ENCODE measurements at regions not wholly inside any gene's neighbourhood (a gene's known extent, or its start where the extent isn't known, plus 50 kb on each side); places are given as distances from the start of the nearest gene placed in this dataset.

DNA sequence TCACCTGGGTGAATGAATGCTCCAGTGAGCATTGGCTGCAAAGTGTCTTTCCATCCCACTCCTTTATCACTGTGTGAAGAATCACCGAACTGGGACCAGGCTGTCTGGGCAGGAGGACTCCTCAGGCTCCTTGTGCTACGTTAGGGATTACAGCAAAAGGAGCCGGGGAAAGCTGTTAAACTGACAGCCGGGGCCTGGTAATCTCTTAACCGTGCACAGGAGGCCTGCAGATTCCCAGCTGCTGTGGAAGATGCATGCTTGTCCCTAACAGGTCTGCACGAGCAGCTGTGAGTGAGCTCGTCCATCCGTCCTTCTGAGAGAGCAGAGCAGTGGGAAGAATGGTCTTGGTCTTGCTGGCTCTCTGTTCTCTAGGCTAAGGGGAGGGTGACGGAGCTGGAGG lies 231.5 kb downstream of the AACS start:
- intact Hi-C loops (cut with DNase I; ENCODE audit: low total_unique reads) = no loop called here
- DNase-seq = no peak
- TF ChIP-seq, protein P1, sequence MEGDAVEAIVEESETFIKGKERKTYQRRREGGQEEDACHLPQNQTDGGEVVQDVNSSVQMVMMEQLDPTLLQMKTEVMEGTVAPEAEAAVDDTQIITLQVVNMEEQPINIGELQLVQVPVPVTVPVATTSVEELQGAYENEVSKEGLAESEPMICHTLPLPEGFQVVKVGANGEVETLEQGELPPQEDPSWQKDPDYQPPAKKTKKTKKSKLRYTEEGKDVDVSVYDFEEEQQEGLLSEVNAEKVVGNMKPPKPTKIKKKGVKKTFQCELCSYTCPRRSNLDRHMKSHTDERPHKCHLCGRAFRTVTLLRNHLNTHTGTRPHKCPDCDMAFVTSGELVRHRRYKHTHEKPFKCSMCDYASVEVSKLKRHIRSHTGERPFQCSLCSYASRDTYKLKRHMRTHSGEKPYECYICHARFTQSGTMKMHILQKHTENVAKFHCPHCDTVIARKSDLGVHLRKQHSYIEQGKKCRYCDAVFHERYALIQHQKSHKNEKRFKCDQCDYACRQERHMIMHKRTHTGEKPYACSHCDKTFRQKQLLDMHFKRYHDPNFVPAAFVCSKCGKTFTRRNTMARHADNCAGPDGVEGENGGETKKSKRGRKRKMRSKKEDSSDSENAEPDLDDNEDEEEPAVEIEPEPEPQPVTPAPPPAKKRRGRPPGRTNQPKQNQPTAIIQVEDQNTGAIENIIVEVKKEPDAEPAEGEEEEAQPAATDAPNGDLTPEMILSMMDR (IDR thresholded peaks at IDR 0.05 in 4 of 5, conservative IDR thresholded peaks at IDR 0.05 in 1 of 5) = no peak
- no peak for TF ChIP-seq POLR2A (IDR thresholded peaks at IDR 0.05)
- no peaks in the 10 kb centered on the region for H3K4me1 ChIP-seq
- H3K27me3 ChIP-seq = no peaks in the 10 kb centered on the region
- no peak overlapping the region for H3K27ac ChIP-seq
- ATAC-seq = no peak
- H3K9me3 ChIP-seq = no peaks in the 10 kb centered on the region
- no peaks in the 10 kb centered on the region for H3K36me3 ChIP-seq
- in situ Hi-C loops (cut with MboI; ENCODE audit: low sequenced_read_pairs in 4 of 4) = no loop called here
- no peak overlapping the region for H3K4me3 ChIP-seq

DNA sequence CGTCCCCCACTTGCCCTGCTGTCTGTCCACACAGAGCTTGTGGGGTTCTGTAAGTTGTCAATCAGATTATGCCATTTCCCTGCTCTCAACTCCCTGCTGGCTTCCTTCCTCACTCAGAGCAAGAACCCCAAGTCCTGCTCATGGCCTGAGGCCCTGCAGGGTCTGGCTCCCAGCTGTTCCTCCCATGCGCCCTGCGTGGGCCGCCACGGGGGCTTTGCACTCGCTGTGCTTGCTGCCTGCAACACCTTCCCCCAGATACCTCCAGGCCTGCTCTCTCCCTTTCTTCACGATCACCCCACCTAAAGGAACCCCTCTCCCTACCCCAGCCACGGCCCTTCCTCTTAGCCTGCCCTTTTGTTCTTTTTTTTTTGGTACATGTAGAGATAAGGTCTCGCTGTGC lies 234.6 kb downstream of the AACS start:
- H3K36me3 ChIP-seq = no peaks in the 10 kb centered on the region
- in situ Hi-C loops (cut with MboI; ENCODE audit: low sequenced_read_pairs in 4 of 4) = no loop called here
- ATAC-seq (no peak), DNase-seq (no peak)
- H3K27me3 ChIP-seq = no peaks in the 10 kb centered on the region
- H3K4me3 ChIP-seq = no peak overlapping the region
- H3K9me3 ChIP-seq = no peaks in the 10 kb centered on the region
- H3K27ac ChIP-seq = no peak overlapping the region
- intact Hi-C loops (cut with DNase I; ENCODE audit: low total_unique reads) = no loop called here
- H3K4me1 ChIP-seq = no peaks in the 10 kb centered on the region
- TF ChIP-seq, protein P1 (IDR thresholded peaks at IDR 0.05 in 4 of 5, conservative IDR thresholded peaks at IDR 0.05 in 1 of 5) = no peak
- no peak for TF ChIP-seq POLR2A (IDR thresholded peaks at IDR 0.05)

DNA sequence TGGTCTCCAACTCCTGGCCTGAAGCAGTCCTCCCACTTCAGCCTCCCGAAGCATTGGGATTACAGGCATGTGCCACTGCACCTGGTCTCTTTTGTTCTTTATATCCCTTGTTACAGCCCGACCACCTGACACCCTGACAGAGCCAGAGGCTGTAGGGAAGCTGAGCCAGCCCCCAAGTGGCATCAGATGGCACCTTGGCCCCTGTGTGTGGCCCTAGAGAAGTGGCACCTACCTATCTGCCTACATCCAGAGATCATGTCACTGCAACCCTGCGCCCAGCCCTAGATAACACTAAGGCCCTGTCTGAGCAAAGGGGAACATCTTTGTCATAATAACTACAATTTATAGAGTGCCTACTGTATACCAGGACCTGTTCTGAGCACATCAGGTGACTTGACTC lies 235.0 kb downstream of the AACS start:
- H3K27ac ChIP-seq = no peak overlapping the region
- intact Hi-C loops (cut with DNase I; ENCODE audit: low total_unique reads) (no loop called here), in situ Hi-C loops (cut with MboI; ENCODE audit: low sequenced_read_pairs in 4 of 4) (no loop called here)
- ATAC-seq (no peak), DNase-seq (no peak)
- no peaks in the 10 kb centered on the region for H3K9me3 ChIP-seq
- H3K4me1 ChIP-seq = no peaks in the 10 kb centered on the region
- H3K27me3 ChIP-seq = no peaks in the 10 kb centered on the region
- H3K36me3 ChIP-seq = no peaks in the 10 kb centered on the region
- TF ChIP-seq, protein P1 (IDR thresholded peaks at IDR 0.05 in 4 of 5, conservative IDR thresholded peaks at IDR 0.05 in 1 of 5) = no peak
- no peak for TF ChIP-seq POLR2A (IDR thresholded peaks at IDR 0.05)
- H3K4me3 ChIP-seq = no peak overlapping the region

DNA sequence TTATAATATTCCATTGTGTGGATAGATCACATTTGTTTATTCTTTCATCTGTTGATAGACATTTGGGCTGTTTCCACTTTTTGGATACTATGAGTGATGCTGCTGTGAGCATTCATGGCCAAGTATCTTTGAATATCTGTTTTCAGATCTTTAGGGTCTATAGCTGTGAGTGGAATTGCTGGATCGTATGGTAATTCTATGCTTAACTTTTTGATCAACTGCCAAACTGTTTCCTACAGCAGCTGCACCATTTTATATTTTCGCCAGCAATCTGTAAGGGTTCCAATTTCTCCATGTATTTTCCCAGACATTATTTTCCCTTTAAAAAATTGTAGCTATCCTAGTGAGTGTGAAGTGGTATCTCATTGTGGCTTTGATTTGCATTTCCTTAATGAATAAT lies 238.1 kb downstream of the AACS start:
- no peak for TF ChIP-seq POLR2A (IDR thresholded peaks at IDR 0.05)
- TF ChIP-seq, protein P1 (IDR thresholded peaks at IDR 0.05 in 4 of 5, conservative IDR thresholded peaks at IDR 0.05 in 1 of 5) = no peak
- Histone ChIP-seq H3K9me3 (no peaks in the 10 kb centered on the region), H3K27me3 (no peaks in the 10 kb centered on the region), H3K36me3 (no peaks in the 10 kb centered on the region), H3K4me1 (no peaks in the 10 kb centered on the region), H3K27ac (no peak overlapping the region), H3K4me3 (no peak overlapping the region)
- intact Hi-C loops (cut with DNase I; ENCODE audit: low total_unique reads) (no loop called here), in situ Hi-C loops (cut with MboI; ENCODE audit: low sequenced_read_pairs in 4 of 4) (no loop called here)
- DNase-seq = no peak
- ATAC-seq = no peak

DNA sequence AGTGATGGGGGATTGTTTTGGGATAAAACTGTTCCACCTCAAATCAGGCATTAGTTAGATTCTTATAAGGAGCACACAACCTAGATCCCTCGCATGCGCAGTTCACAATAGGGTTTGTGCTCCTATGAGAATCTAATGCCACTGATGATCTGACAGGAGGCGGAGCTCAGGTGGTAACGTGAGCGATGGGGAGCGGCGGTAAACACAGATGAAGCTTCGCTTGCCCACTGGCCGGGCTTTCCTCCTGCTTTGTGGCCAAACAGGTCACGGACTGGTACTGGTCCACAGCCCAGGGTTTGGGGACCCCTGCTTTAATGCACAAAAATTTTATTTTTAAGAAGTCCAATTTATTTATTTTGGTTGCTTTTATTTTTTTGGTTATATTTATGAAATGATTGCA lies 238.8 kb downstream of the AACS start:
- Histone ChIP-seq H3K27me3 (no peaks in the 10 kb centered on the region), H3K27ac (no peak overlapping the region), H3K36me3 (no peaks in the 10 kb centered on the region), H3K4me3 (no peak overlapping the region), H3K4me1 (no peaks in the 10 kb centered on the region), H3K9me3 (no peaks in the 10 kb centered on the region)
- TF ChIP-seq, protein P1 (IDR thresholded peaks at IDR 0.05 in 4 of 5, conservative IDR thresholded peaks at IDR 0.05 in 1 of 5) = no peak
- no peak for TF ChIP-seq POLR2A (IDR thresholded peaks at IDR 0.05)
- no peak for ATAC-seq
- intact Hi-C loops (cut with DNase I; ENCODE audit: low total_unique reads) = no loop called here
- in situ Hi-C loops (cut with MboI; ENCODE audit: low sequenced_read_pairs in 4 of 4) = no loop called here
- DNase-seq = no peak

Data from gastrocnemius medialis (tissue), 4 donors.